NT2/D1 (cell line): ENCODE measurements at regions not wholly inside any gene's neighbourhood (a gene's known extent, or its start where the extent isn't known, plus 50 kb on each side); places are given as distances from the start of the nearest gene placed in this dataset.

Experiments used
- DNase-seq: peaks from one replicate; pipeline ENCODE4 v3.0.0-alpha.2; 2011; ENCODE audit warnings: low read depth, low spot score
- H3K27me3 ChIP-seq: 2 replicates; pipeline ENCODE4 v1.6.0; 2011; ENCODE audit warnings: mild to moderate bottlenecking; ENCODE audit not compliant: insufficient read length, insufficient read depth
- H3K36me3 ChIP-seq: 2 replicates; pipeline ENCODE4 v1.6.1; 2011; ENCODE audit warnings: mild to moderate bottlenecking, low read length, mixed read lengths; ENCODE audit not compliant: insufficient read depth, insufficient read length
- H3K4me1 ChIP-seq: 2 replicates; pipeline ENCODE4 v1.5.1; 2011; ENCODE audit not compliant: insufficient read depth, insufficient read length
- H3K4me3 ChIP-seq: 2 replicates; pipeline ENCODE4 v1.5.1; 2011; ENCODE audit warnings: low read depth; ENCODE audit not compliant: insufficient read length
- H3K9ac ChIP-seq: 2 replicates; pipeline ENCODE4 v1.6.0; 2011; ENCODE audit warnings: low read depth; ENCODE audit not compliant: insufficient read length
- H3K9me3 ChIP-seq: 2 replicates; pipeline ENCODE4 v1.5.1; 2011; ENCODE audit warnings: mild to moderate bottlenecking, low read length; ENCODE audit not compliant: insufficient read depth
- SUZ12 ChIP-seq: IDR thresholded peaks from 2 replicates; pipeline ENCODE4 v1.6.1; 2011; ENCODE audit not compliant: insufficient read length, insufficient read depth; ENCODE audit errors: extremely low read depth
- YY1 ChIP-seq: IDR thresholded peaks from 2 replicates; pipeline ENCODE4 v1.6.1; 2011; ENCODE audit not compliant: insufficient read length, insufficient read depth
- ZNF274 ChIP-seq: IDR thresholded peaks from 2 replicates; pipeline ENCODE4 v1.6.1; 2011; ENCODE audit warnings: mild to moderate bottlenecking, low read depth, low read length

DNA sequence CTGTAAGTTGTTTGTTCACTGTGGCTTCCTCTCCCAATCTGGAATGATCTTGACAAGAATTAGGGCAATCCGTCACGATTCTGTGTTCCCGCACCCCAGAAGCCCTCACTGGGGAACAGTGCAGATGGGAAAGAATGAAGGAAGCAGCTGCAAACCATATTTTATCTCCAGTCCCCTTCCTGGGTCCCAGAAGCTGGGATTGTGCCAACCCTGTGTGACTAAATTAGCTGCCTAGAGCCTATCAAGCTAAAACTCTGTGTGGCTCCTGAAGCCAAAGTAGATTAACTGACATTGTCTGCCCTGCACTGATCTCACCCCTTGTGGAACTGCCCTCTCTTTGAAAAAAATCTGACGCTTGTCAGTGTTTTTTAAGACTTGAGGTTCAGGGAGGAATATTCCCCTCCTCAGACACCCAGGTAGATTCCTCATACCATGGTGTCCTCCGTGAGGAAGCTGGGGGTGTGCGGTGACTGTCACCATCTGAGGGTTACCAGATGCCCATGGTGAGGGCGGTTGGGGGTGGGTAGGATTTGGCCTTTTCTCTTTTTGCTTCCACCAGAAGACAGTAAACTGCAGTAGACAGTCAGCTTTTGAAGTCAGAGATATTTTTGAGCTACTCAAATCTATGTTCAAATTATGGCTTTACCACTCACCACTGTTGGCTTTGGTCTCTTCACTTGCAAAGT lies 358.3 kb upstream of the TPM1 start:
- Histone ChIP-seq H3K36me3 (peaks cover 8% of the 10 kb centered on the region), H3K9me3 (peaks cover 6% of the 10 kb centered on the region), H3K9ac (no peak overlapping the region), H3K4me1 (no peaks in the 10 kb centered on the region), H3K4me3 (no peak overlapping the region), H3K27me3 (no peaks in the 10 kb centered on the region)
- TF ChIP-seq YY1 = no peak
- TF ChIP-seq SUZ12 = no peak
- no peak for TF ChIP-seq ZNF274
- DNase-seq = no peak

DNA sequence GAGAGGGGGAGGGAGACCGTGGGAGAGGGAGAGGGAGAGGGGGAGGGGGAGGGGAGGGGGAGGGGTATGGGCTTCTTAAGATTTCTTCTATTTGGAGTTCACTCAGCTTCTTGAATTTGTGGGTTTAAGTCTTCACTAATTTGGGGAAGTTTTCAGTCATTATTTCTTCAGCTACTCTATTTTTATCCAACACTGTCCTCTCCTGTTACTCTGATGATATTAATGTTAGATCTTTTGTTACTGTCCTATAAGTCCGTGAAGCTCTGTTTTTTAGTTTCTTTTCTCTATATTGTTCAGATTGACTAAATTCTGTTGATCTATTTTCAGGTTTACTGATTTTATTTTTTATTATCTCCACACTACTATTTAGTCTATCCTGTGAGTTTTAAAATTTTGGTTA lies 351.5 kb upstream of the TPM1 start:
- H3K4me1 ChIP-seq = no peaks in the 10 kb centered on the region
- no peaks in the 10 kb centered on the region for H3K27me3 ChIP-seq
- no peak overlapping the region for H3K9ac ChIP-seq
- H3K4me3 ChIP-seq = no peak overlapping the region
- H3K36me3 ChIP-seq = peaks cover 27% of the 10 kb centered on the region
- no peak for DNase-seq
- no peak for TF ChIP-seq ZNF274
- TF ChIP-seq SUZ12 = no peak
- TF ChIP-seq YY1 = no peak
- H3K9me3 ChIP-seq = peaks cover 9% of the 10 kb centered on the region

DNA sequence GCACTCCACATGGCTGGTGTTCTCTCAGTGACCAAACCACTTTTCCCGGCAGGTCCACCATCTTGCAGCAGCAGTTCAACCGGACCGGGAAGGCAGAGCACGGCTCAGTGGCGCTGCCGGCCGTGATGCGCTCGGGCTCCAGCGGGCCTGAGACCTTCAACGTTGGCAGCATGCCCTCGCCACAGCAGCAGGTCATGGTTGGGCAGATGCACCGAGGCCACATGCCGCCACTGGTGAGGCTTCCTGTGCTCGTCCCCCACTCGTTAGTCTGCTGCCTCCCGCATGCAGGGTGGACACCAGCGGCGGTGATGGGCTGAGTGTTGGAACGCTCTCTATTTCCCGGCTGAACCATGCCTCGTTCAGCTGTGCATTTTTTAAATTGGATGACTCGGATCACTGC lies 344.9 kb upstream of the TPM1 start:
- H3K9me3 ChIP-seq = no peaks in the 10 kb centered on the region
- H3K4me3 ChIP-seq = no peak overlapping the region
- no peaks in the 10 kb centered on the region for H3K4me1 ChIP-seq
- peaks cover 52% of the 10 kb centered on the region for H3K36me3 ChIP-seq
- TF ChIP-seq YY1 (no peak), SUZ12 (no peak), ZNF274 (no peak)
- no peak for DNase-seq
- H3K27me3 ChIP-seq = no peaks in the 10 kb centered on the region
- no peak overlapping the region for H3K9ac ChIP-seq

DNA sequence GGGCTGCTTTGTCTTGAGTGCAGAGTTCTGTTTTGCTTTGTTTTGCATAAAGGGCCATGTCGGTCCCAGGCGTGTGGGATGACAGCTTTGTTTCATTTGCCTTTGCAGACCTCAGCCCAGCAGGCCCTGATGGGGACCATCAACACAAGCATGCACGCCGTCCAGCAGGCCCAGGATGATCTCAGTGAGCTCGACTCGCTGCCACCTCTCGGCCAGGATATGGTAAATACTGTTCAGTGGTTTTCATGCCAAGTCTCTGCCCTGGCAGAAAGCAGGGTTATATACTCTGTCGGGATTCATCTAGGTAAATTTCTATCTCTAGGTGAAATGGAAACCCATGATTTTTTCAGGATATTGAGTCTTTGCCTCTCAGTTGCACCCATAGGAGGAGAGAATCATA lies 343.9 kb upstream of the TPM1 start:
- H3K9me3 ChIP-seq = no peaks in the 10 kb centered on the region
- TF ChIP-seq YY1 (no peak), ZNF274 (no peak), SUZ12 (no peak)
- H3K36me3 ChIP-seq = peaks cover 55% of the 10 kb centered on the region
- no peak overlapping the region for H3K4me3 ChIP-seq
- no peaks in the 10 kb centered on the region for H3K4me1 ChIP-seq
- no peaks in the 10 kb centered on the region for H3K27me3 ChIP-seq
- no peak overlapping the region for H3K9ac ChIP-seq
- DNase-seq = no peak

DNA sequence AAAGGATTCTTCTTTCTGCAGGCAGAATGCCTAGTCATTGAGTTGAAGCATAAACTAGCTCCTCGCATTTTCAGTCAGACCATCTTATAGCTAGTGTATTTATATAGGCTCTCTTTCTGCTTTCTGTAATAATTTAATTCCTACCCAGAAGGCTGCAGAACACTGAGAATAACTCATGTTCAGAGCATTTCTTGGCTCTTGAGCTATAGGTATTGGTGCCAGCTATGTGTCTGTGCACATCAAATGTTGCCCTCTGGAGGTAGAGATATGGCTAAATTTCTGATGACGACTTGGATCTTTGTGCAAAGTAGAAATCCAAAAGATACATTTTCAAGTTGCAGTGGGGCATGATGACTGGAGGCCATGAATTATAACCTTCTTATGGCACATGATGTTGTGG lies 336.2 kb upstream of the TPM1 start:
- H3K27me3 ChIP-seq = no peaks in the 10 kb centered on the region
- peaks cover 30% of the 10 kb centered on the region for H3K36me3 ChIP-seq
- peaks cover 8% of the 10 kb centered on the region for H3K4me1 ChIP-seq
- H3K9me3 ChIP-seq = no peaks in the 10 kb centered on the region
- no peak overlapping the region for H3K9ac ChIP-seq
- TF ChIP-seq SUZ12 (no peak), ZNF274 (no peak), YY1 (no peak)
- no peak overlapping the region for H3K4me3 ChIP-seq
- no peak for DNase-seq

DNA sequence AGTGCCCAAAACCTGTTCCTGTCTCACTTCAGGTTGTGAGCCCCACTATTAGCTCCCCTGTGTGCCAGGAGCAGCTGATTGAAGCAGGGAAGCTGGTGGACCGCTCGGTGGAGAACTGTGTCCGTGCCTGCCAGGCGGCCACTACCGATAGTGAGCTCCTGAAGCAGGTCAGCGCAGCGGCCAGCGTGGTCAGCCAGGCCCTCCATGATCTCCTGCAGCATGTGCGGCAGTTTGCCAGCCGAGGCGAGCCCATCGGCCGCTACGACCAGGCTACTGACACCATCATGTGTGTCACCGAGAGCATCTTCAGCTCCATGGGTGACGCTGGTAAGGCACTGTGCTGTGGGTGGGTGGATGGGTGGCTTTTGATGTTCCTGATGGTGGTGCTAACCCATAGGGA lies 334.1 kb upstream of the TPM1 start:
- H3K36me3 ChIP-seq = peaks cover 22% of the 10 kb centered on the region
- no peaks in the 10 kb centered on the region for H3K9me3 ChIP-seq
- no peaks in the 10 kb centered on the region for H3K27me3 ChIP-seq
- no peak for DNase-seq
- TF ChIP-seq YY1 (no peak), SUZ12 (no peak), ZNF274 (no peak)
- H3K9ac ChIP-seq = no peak overlapping the region
- H3K4me3 ChIP-seq = no peak overlapping the region
- H3K4me1 ChIP-seq = peaks cover 8% of the 10 kb centered on the region

DNA sequence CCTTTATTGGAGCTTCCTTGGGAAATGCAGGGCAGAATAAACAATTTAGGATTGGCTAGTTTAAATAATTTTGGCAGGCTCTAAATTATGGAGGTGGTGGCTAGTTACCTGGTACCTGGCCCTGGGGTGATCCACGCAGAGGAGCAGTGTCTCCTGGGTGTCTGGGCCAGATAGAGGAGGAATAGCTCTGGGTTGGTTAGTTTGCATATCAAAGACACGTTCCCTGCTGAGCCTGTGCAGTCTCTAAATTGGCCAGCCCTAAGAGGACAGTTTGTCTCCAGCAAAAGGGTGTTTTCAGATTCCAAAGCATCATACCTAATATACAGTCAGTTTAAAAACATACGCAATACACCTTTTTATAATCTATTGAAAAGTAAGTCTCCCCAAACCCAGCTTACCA lies 333.3 kb upstream of the TPM1 start:
- H3K36me3 ChIP-seq = peaks cover 18% of the 10 kb centered on the region
- peak; percentile 36 for DNase-seq
- TF ChIP-seq SUZ12 = no peak
- TF ChIP-seq ZNF274 = no peak
- no peak for TF ChIP-seq YY1
- H3K27me3 ChIP-seq = no peaks in the 10 kb centered on the region
- H3K9ac ChIP-seq = no peak overlapping the region
- peaks cover 8% of the 10 kb centered on the region for H3K4me1 ChIP-seq
- H3K9me3 ChIP-seq = no peaks in the 10 kb centered on the region
- no peak overlapping the region for H3K4me3 ChIP-seq
